ENCODE measurements at regions not wholly inside any gene's neighbourhood (a gene's known extent, or its start where the extent isn't known, plus 50 kb on each side); places are given as distances from the start of the nearest gene placed in this dataset.
A peak's percentile ranks its signal among the peaks of the same experiment; 100 is the strongest.

DNA sequence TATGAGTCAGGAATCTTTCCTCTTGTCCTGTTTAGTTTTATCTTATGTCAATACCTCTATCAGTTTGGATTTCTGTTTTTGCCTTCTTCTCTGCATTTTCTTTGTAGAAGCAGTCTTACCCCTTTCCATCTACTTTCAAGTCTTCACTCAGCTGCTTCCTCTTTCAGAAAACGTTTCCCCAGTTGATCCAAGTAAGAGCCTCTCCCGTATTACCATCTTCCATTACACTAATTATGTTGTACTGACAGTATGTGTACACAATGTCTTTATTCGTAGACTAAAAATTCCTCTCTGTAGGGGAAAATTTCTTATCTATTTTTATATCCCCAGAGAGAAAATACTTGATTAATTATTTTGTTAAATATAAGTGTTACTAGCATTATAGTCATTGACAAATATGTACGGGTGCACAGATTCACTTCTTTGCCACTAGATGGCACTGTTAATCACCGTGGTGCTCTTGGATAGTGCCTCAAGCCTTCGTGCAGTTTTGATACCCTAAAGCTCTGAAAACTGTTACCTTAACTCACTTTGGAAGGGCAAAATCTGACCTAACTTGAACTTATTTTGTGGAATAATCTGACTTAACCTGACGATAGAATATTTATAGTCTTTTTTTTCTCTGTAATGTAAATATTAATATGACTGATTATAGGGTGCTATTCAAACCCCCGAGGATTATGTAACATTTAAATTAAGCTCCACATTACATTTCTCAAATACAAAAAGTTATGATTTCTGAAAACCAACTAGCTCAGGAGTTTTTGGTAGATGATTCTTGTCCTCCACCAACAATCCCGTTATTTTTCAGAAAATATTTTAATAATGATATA is 74.2 kb upstream of the POU1F1 start:
- ChIA-PET POLR2A (no interaction called here), CTCF (interaction anchor here (0.6 to 1.7 kb wide), 37 partner anchors 8 to 763 kb away, joined by 3 to 13 read pairs (median 3); partner anchors contain the start of gene POU1F1)
- TF ChIP-seq, protein P1, sequence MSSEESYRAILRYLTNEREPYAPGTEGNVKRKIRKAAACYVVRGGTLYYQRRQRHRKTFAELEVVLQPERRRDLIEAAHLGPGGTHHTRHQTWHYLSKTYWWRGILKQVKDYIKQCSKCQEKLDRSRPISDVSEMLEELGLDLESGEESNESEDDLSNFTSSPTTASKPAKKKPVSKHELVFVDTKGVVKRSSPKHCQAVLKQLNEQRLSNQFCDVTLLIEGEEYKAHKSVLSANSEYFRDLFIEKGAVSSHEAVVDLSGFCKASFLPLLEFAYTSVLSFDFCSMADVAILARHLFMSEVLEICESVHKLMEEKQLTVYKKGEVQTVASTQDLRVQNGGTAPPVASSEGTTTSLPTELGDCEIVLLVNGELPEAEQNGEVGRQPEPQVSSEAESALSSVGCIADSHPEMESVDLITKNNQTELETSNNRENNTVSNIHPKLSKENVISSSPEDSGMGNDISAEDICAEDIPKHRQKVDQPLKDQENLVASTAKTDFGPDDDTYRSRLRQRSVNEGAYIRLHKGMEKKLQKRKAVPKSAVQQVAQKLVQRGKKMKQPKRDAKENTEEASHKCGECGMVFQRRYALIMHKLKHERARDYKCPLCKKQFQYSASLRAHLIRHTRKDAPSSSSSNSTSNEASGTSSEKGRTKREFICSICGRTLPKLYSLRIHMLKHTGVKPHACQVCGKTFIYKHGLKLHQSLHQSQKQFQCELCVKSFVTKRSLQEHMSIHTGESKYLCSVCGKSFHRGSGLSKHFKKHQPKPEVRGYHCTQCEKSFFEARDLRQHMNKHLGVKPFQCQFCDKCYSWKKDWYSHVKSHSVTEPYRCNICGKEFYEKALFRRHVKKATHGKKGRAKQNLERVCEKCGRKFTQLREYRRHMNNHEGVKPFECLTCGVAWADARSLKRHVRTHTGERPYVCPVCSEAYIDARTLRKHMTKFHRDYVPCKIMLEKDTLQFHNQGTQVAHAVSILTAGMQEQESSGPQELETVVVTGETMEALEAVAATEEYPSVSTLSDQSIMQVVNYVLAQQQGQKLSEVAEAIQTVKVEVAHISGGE (tag by site-specific recombination; conservative IDR thresholded peaks at IDR 0.05; ENCODE audit: low read depth): no peak
- TF ChIP-seq ZNF654 (tag by site-specific recombination; IDR thresholded peaks at IDR 0.05; ENCODE audit: low read depth): peak; percentile 65
- H3K4me3 ChIP-seq (ENCODE audit: low read depth, low read length): no peak overlapping the region
- no peaks in the 10 kb centered on the region for H3K9me3 ChIP-seq (ENCODE audit: control insufficient read depth, insufficient read depth, low read depth, low read length)
- H3K36me3 ChIP-seq (ENCODE audit: control insufficient read depth in 2 of 2, insufficient read depth in 1 of 2, low read length in 2 of 2): no peaks in the 10 kb centered on the region
- H3K27ac ChIP-seq (ENCODE audit: extremely low read depth, low read depth, low read length): no peak overlapping the region
- no peaks in the 10 kb centered on the region for H3K4me1 ChIP-seq (ENCODE audit: control insufficient read depth, insufficient read depth, low read length)

DNA sequence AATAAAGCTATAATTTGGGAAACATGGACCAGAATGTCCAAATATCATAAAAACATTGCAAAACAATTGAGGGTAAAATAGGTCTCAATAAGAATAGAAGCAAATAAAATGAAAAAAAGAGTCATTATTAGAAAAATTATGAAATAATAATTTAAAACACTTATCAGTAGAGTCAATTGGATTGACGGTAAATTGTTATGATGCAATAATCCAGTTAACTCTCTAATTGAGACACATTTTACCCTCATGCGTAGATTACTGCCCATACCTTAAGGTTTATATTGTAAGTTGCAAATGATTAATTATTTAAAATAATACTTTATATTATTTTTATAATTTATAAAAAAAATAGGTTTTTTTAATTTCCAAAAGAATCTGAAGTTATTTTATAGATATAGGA is 73.4 kb upstream of the POU1F1 start:
- CTCF ChIA-PET: interaction anchor here (0.6 to 1.5 kb wide), 12 partner anchors 8 to 764 kb away, joined by 3 to 13 read pairs (median 4); no protein-coding TSS in a partner anchor
- no peak for TF ChIP-seq ZNF214 (tag by site-specific recombination; IDR thresholded peaks at IDR 0.05; ENCODE audit: borderline replicate concordance)
- no peak for TF ChIP-seq KLF7 (tag by site-specific recombination; IDR thresholded peaks at IDR 0.05; ENCODE audit: borderline replicate concordance)
- TF ChIP-seq ZNF404 (tag by site-specific recombination; IDR thresholded peaks at IDR 0.05): no peak
- no peak for TF ChIP-seq ZNF37A (tag by site-specific recombination; IDR thresholded peaks at IDR 0.05)
- no peak for TF ChIP-seq REPIN1 (tag by site-specific recombination; IDR thresholded peaks at IDR 0.05; ENCODE audit: low read depth)
- TF ChIP-seq, protein P2, sequence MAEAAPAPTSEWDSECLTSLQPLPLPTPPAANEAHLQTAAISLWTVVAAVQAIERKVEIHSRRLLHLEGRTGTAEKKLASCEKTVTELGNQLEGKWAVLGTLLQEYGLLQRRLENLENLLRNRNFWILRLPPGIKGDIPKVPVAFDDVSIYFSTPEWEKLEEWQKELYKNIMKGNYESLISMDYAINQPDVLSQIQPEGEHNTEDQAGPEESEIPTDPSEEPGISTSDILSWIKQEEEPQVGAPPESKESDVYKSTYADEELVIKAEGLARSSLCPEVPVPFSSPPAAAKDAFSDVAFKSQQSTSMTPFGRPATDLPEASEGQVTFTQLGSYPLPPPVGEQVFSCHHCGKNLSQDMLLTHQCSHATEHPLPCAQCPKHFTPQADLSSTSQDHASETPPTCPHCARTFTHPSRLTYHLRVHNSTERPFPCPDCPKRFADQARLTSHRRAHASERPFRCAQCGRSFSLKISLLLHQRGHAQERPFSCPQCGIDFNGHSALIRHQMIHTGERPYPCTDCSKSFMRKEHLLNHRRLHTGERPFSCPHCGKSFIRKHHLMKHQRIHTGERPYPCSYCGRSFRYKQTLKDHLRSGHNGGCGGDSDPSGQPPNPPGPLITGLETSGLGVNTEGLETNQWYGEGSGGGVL (tag by site-specific recombination; IDR thresholded peaks at IDR 0.05): no peak
- no peak for TF ChIP-seq ZBTB48 (tag by site-specific recombination; IDR thresholded peaks at IDR 0.05)
- no peaks in the 10 kb centered on the region for H3K4me1 ChIP-seq (ENCODE audit: control insufficient read depth, insufficient read depth, low read length)
- H3K4me3 ChIP-seq (ENCODE audit: low read depth, low read length): no peak overlapping the region
- POLR2A ChIA-PET: no interaction called here
- H3K27ac ChIP-seq (ENCODE audit: extremely low read depth, low read depth, low read length): no peak overlapping the region
- no peaks in the 10 kb centered on the region for H3K36me3 ChIP-seq (ENCODE audit: control insufficient read depth in 2 of 2, insufficient read depth in 1 of 2, low read length in 2 of 2)
- no peaks in the 10 kb centered on the region for H3K9me3 ChIP-seq (ENCODE audit: control insufficient read depth, insufficient read depth, low read depth, low read length)

DNA sequence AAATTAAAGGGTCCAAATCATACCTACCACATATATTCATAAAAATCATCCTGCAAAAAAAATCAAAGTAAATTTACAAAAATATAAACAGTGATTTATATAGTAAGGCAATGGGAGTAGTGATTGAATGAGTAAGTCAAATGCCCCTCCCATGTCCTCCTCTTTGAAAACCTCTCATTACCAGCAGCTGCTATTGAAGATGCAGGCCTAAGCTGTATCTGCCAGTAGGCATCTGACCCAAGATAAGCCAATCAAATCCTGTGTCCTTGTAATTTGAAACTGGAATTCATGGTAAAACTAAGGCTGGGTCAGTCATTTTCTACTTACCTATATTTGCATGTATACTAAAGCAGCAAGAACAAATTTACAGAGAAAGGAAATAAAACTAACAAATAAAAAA is 60.4 kb upstream of the POU1F1 start:
- H3K4me3 ChIP-seq (ENCODE audit: low read depth, low read length): no peak overlapping the region
- no peak overlapping the region for H3K27ac ChIP-seq (ENCODE audit: extremely low read depth, low read depth, low read length)
- CTCF ChIA-PET: interaction anchor here (0.7 kb wide), 1 partner anchor 510 kb away, joined by 3 read pairs; no protein-coding TSS in a partner anchor
- H3K4me1 ChIP-seq (ENCODE audit: control insufficient read depth, insufficient read depth, low read length): no peaks in the 10 kb centered on the region
- H3K36me3 ChIP-seq (ENCODE audit: control insufficient read depth in 2 of 2, insufficient read depth in 1 of 2, low read length in 2 of 2): no peaks in the 10 kb centered on the region
- POLR2A ChIA-PET: no interaction called here
- H3K9me3 ChIP-seq (ENCODE audit: control insufficient read depth, insufficient read depth, low read depth, low read length): no peaks in the 10 kb centered on the region
- no peak for TF ChIP-seq IKZF3 (tag by site-specific recombination; IDR thresholded peaks at IDR 0.05)

DNA sequence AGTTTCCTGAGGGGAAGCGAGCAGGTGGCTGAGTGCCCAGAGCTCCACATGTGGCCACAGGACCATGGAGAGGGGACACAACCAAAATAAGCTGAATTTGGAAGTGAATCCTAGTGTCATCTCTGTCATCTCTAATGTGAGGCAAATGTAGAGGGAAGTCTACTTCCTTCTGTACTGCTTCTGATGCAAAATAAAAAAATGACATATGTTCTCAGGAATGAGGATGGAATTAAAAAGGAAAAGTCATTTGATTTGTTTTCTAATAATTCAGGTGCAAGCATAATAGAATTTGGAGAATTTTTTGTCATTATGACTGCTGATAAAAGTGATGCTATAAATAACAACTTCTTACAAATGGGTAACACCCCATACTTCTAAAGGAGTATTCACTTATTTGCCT is 59.5 kb upstream of the POU1F1 start:
- POLR2A ChIA-PET: no interaction called here
- CTCF ChIA-PET: interaction anchor here (0.7 to 1.0 kb wide), 2 partner anchors 14 to 511 kb away, joined by 3 read pairs; no protein-coding TSS in a partner anchor
- no peaks in the 10 kb centered on the region for H3K9me3 ChIP-seq (ENCODE audit: control insufficient read depth, insufficient read depth, low read depth, low read length)
- no peaks in the 10 kb centered on the region for H3K4me1 ChIP-seq (ENCODE audit: control insufficient read depth, insufficient read depth, low read length)
- H3K36me3 ChIP-seq (ENCODE audit: control insufficient read depth in 2 of 2, insufficient read depth in 1 of 2, low read length in 2 of 2): no peaks in the 10 kb centered on the region
- H3K27ac ChIP-seq (ENCODE audit: extremely low read depth, low read depth, low read length): no peak overlapping the region
- TF ChIP-seq, protein P3, sequence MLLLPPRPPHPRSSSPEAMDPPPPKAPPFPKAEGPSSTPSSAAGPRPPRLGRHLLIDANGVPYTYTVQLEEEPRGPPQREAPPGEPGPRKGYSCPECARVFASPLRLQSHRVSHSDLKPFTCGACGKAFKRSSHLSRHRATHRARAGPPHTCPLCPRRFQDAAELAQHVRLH (tag by site-specific recombination; IDR thresholded peaks at IDR 0.05): no peak
- TF ChIP-seq, protein P4, sequence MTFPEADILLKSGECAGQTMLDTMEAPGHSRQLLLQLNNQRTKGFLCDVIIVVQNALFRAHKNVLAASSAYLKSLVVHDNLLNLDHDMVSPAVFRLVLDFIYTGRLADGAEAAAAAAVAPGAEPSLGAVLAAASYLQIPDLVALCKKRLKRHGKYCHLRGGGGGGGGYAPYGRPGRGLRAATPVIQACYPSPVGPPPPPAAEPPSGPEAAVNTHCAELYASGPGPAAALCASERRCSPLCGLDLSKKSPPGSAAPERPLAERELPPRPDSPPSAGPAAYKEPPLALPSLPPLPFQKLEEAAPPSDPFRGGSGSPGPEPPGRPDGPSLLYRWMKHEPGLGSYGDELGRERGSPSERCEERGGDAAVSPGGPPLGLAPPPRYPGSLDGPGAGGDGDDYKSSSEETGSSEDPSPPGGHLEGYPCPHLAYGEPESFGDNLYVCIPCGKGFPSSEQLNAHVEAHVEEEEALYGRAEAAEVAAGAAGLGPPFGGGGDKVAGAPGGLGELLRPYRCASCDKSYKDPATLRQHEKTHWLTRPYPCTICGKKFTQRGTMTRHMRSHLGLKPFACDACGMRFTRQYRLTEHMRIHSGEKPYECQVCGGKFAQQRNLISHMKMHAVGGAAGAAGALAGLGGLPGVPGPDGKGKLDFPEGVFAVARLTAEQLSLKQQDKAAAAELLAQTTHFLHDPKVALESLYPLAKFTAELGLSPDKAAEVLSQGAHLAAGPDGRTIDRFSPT (tag by site-specific recombination; IDR thresholded peaks at IDR 0.05): no peak
- TF ChIP-seq, protein P5, sequence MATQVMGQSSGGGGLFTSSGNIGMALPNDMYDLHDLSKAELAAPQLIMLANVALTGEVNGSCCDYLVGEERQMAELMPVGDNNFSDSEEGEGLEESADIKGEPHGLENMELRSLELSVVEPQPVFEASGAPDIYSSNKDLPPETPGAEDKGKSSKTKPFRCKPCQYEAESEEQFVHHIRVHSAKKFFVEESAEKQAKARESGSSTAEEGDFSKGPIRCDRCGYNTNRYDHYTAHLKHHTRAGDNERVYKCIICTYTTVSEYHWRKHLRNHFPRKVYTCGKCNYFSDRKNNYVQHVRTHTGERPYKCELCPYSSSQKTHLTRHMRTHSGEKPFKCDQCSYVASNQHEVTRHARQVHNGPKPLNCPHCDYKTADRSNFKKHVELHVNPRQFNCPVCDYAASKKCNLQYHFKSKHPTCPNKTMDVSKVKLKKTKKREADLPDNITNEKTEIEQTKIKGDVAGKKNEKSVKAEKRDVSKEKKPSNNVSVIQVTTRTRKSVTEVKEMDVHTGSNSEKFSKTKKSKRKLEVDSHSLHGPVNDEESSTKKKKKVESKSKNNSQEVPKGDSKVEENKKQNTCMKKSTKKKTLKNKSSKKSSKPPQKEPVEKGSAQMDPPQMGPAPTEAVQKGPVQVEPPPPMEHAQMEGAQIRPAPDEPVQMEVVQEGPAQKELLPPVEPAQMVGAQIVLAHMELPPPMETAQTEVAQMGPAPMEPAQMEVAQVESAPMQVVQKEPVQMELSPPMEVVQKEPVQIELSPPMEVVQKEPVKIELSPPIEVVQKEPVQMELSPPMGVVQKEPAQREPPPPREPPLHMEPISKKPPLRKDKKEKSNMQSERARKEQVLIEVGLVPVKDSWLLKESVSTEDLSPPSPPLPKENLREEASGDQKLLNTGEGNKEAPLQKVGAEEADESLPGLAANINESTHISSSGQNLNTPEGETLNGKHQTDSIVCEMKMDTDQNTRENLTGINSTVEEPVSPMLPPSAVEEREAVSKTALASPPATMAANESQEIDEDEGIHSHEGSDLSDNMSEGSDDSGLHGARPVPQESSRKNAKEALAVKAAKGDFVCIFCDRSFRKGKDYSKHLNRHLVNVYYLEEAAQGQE (tag by site-specific recombination; IDR thresholded peaks at IDR 0.05): peak; percentile 52
- no peak overlapping the region for H3K4me3 ChIP-seq (ENCODE audit: low read depth, low read length)

Data from HEK293 (cell line).